ENCODE measurements at regions not wholly inside any gene's neighbourhood (a gene's known extent, or its start where the extent isn't known, plus 50 kb on each side); places are given as distances from the start of the nearest gene placed in this dataset.
A peak's percentile ranks its signal among the peaks of the same experiment; 100 is the strongest.

- H2BK20ac ChIP-seq (ENCODE audit: low read length): no peak overlapping the region
- ChIA-PET POLR2A (ENCODE audit: partially characterized antibody) (no interaction called here), CTCF (ENCODE audit: partially characterized antibody) (interaction anchor here (0.7 to 1.5 kb wide), 4 partner anchors 9 to 409 kb away, joined by 3 to 4 read pairs (median 3); no protein-coding TSS in a partner anchor)
- FAIRE-seq: no peak
- H3K4me1 ChIP-seq (replicated peaks in 1 of 4; ENCODE audit: control insufficient read depth in 3 of 4, insufficient read depth in 4 of 4, low read length in 3 of 4): no peaks in the 10 kb centered on the region
- H3K27ac ChIP-seq (ENCODE audit: low read depth, low read length): no peak overlapping the region
- no peak overlapping the region for H4K8ac ChIP-seq (ENCODE audit: extremely low read depth, insufficient read depth, low read length)
- no peak overlapping the region for H3K18ac ChIP-seq (ENCODE audit: extremely low read depth, low read length)
- H3K9ac ChIP-seq (replicated peaks in 1 of 4; ENCODE audit: extremely low read depth in 1 of 4, low read depth in 3 of 4, low read length in 3 of 4): no peak overlapping the region; a peak in 2 of 7 replicates
- no peaks in the 10 kb centered on the region for H4K20me1 ChIP-seq (replicated peaks in 1 of 2; ENCODE audit: control insufficient read depth in 1 of 2, insufficient read depth in 2 of 2, low read length in 2 of 2)
- H3K9me3 ChIP-seq (ENCODE audit: insufficient read depth in 2 of 2, low read depth in 1 of 2, low read length in 1 of 2): no peaks in the 10 kb centered on the region
- H3K36me3 ChIP-seq (ENCODE audit: control insufficient read depth in 2 of 4, insufficient read depth in 4 of 4, low read length in 3 of 4): no peaks in the 10 kb centered on the region
- H2BK12ac ChIP-seq (ENCODE audit: low read depth, low read length): no peak overlapping the region
- no peak overlapping the region for H4K5ac ChIP-seq (ENCODE audit: insufficient read length, low read depth, low read length)
- H3K27me3 ChIP-seq (replicated peaks in 1 of 4; ENCODE audit: control insufficient read depth in 3 of 4, extremely low read depth in 1 of 4, insufficient read depth in 3 of 4, low read length in 3 of 4): no peaks in the 10 kb centered on the region; a peak in 2 of 7 replicates
- H3K4me2 ChIP-seq (ENCODE audit: insufficient read depth in 1 of 2, low read depth in 2 of 2, low read length in 2 of 2): no peak overlapping the region
- TF ChIP-seq KDM1A (IDR thresholded peaks at IDR 0.05; ENCODE audit: borderline replicate concordance, low read length) (no peak), SP1 (IDR thresholded peaks at IDR 0.05; ENCODE audit: low read depth, low read length) (no peak), SIRT6 (IDR thresholded peaks at IDR 0.05; ENCODE audit: low read length) (no peak), RFX5 (IDR thresholded peaks at IDR 0.05; ENCODE audit: borderline replicate concordance, low read depth, low read length) (no peak), CTBP2 (IDR thresholded peaks at IDR 0.05; ENCODE audit: borderline replicate concordance, insufficient read depth, insufficient read length, low read length) (no peak), CHD2 (IDR thresholded peaks at IDR 0.05; ENCODE audit: low read length) (no peak), TBP (IDR thresholded peaks at IDR 0.05; ENCODE audit: low read depth, low read length) (no peak), EGR1 (IDR thresholded peaks at IDR 0.05; ENCODE audit: borderline replicate concordance, low read depth, low read length) (no peak)
- H3K4me3 ChIP-seq (ENCODE audit: extremely low read depth in 1 of 4, insufficient read depth in 2 of 4, low read depth in 3 of 4, low read length in 4 of 4): no peak overlapping the region
- no peak overlapping the region for H4K91ac ChIP-seq (replicated peaks; ENCODE audit: insufficient read length, low read length)
- no peak overlapping the region for H2BK15ac ChIP-seq (ENCODE audit: low read length)
- no peaks in the 10 kb centered on the region for H3K79me2 ChIP-seq (ENCODE audit: control insufficient read depth in 1 of 2, insufficient read depth in 2 of 2, low read length in 2 of 2)
- DNase-seq (ENCODE audit: low read depth in 1 of 2, low spot score in 2 of 2): no peak
- H3K23me2 ChIP-seq (ENCODE audit: low read depth, low read length): no peaks in the 10 kb centered on the region
- H3K79me1 ChIP-seq (ENCODE audit: low read depth, low read length): no peaks in the 10 kb centered on the region
- no peak overlapping the region for H2BK120ac ChIP-seq (replicated peaks; ENCODE audit: low read depth, low read length)
- no peak overlapping the region for H2AFZ ChIP-seq (ENCODE audit: low read length)
- no peak overlapping the region for H3K23ac ChIP-seq (ENCODE audit: insufficient read length)
- H2AK5ac ChIP-seq (ENCODE audit: low read depth, low read length): no peak overlapping the region
- H3K4ac ChIP-seq (replicated peaks; ENCODE audit: insufficient read length, low read depth, low read length): no peak overlapping the region
- 0 out of 2 replicates have a peak overlapping the region, but pooled peaks have one; percentile 25 for H2BK5ac ChIP-seq (ENCODE audit: low read depth, low read length)
- 88% methylated on average over 3 of the region's 3 CpGs; no CpG with 5 or more reads in 1 of the 2 experiments for WGBS, 2 experiments (ENCODE audit: extremely low coverage in 1 of 2, insufficient coverage in 1 of 2, insufficient read length in 1 of 2, insufficient replicate concordance in 2 of 2, low coverage in 1 of 2, low lambda C conversion rate in 2 of 2, missing lambda C conversion rate in 1 of 2)
- H3K14ac ChIP-seq (ENCODE audit: insufficient read length): no peak overlapping the region
- H3K56ac ChIP-seq (replicated peaks; ENCODE audit: insufficient read length, low read depth, low read length): no peak overlapping the region
These were observed 138.1 kb downstream of the C5orf15 start for GRCh38 chr5:133830281-133830680.
